SK-N-SH treated with all-trans-retinoic acid at 6 μM for 48 hours (cell line): ENCODE measurements at regions not wholly inside any gene's neighbourhood (a gene's known extent, or its start where the extent isn't known, plus 50 kb on each side); places are given as distances from the start of the nearest gene placed in this dataset.

Experiments used
- ATAC-seq: fragments of 200-7000 bp; cut with Tn5 transposase; 3 replicates; pipeline ENCODE4 v1.9.1; 2020; ENCODE audit warnings: mild to moderate bottlenecking, moderate library complexity
- ARNTL ChIP-seq: fragments of 450-650 bp; formaldehyde crosslinking; IDR thresholded peaks from 2 replicates; pipeline ENCODE4 v1.5.0; 2020; ENCODE audit warnings: low read depth, mild to moderate bottlenecking, moderate library complexity, borderline replicate concordance
- BACH2 ChIP-seq: fragments of 250-450 bp; sonication (Bioruptor Pico); IDR thresholded peaks from 2 replicates; pipeline ENCODE4 v1.9.0; 2021; ENCODE audit warnings: mild to moderate bottlenecking, borderline replicate concordance
- ESRRG ChIP-seq: fragments of 250-450 bp; sonication (Bioruptor Pico); IDR thresholded peaks from 2 replicates; pipeline ENCODE4 v1.6.1; 2021; ENCODE audit warnings: mild to moderate bottlenecking
- GLIS3 ChIP-seq: fragments of 250-450 bp; sonication (Bioruptor Pico); IDR thresholded peaks from 2 replicates; pipeline ENCODE4 v1.5.0; 2020; ENCODE audit warnings: mild to moderate bottlenecking, moderate library complexity
- ISL1 ChIP-seq: fragments of 250-450 bp; sonication (Bioruptor Pico); IDR thresholded peaks from 2 replicates; pipeline ENCODE4 v2.1.2; 2022; ENCODE audit warnings: mild to moderate bottlenecking, moderate library complexity
- OSR1 ChIP-seq: fragments of 250-450 bp; sonication (Bioruptor Pico); IDR thresholded peaks from 2 replicates; pipeline ENCODE4 v1.8.0; 2022; ENCODE audit warnings: moderate library complexity, mild to moderate bottlenecking, inconsistent platforms
- PPARA ChIP-seq: fragments of 250-450 bp; sonication (Bioruptor Pico); IDR thresholded peaks from 2 replicates; pipeline ENCODE4 v1.5.0; 2020; ENCODE audit warnings: mild to moderate bottlenecking, borderline replicate concordance
- RARB ChIP-seq: fragments of 250-450 bp; sonication (Bioruptor Pico); IDR thresholded peaks from 2 replicates; pipeline ENCODE4 v1.8.0; 2021; ENCODE audit warnings: mild to moderate bottlenecking, moderate library complexity
- SNAI2 ChIP-seq: fragments of 250-450 bp; sonication (Bioruptor Pico); IDR thresholded peaks from 2 replicates; pipeline ENCODE4 v1.5.0; 2020; ENCODE audit warnings: mild to moderate bottlenecking, moderate library complexity
- TCF4 ChIP-seq: fragments of 250-450 bp; sonication (Bioruptor Pico); IDR thresholded peaks from 2 replicates; pipeline ENCODE4 v1.8.0; 2021; ENCODE audit warnings: mild to moderate bottlenecking, moderate library complexity, borderline replicate concordance
- TOX ChIP-seq: fragments of 250-450 bp; sonication (Bioruptor Pico); IDR thresholded peaks from 2 replicates; pipeline ENCODE4 v1.8.0; 2021; ENCODE audit warnings: mild to moderate bottlenecking, moderate library complexity, borderline replicate concordance
- ZC3H10 ChIP-seq: fragments of 250-450 bp; sonication (Bioruptor Pico); IDR thresholded peaks from 2 replicates; pipeline ENCODE4 v1.5.1; 2021; ENCODE audit warnings: mild to moderate bottlenecking, moderate library complexity
- ZFP3 ChIP-seq: fragments of 250-450 bp; sonication (Bioruptor Pico); IDR thresholded peaks from 2 replicates; pipeline ENCODE4 v1.5.0; 2020; ENCODE audit warnings: mild to moderate bottlenecking, moderate library complexity
- ZFP30 ChIP-seq: fragments of 450-650 bp; formaldehyde crosslinking; IDR thresholded peaks from 2 replicates; pipeline ENCODE4 v1.5.0; 2022; ENCODE audit warnings: mild to moderate bottlenecking, moderate library complexity
- ZNF565 ChIP-seq: fragments of 450-650 bp; formaldehyde crosslinking; conservative IDR thresholded peaks from 2 replicates; pipeline ENCODE4 v1.5.0; 2020; ENCODE audit warnings: low read depth, mild to moderate bottlenecking, moderate library complexity
- ZNF70 ChIP-seq: fragments of 450-650 bp; formaldehyde crosslinking; IDR thresholded peaks from 2 replicates; pipeline ENCODE4 v1.5.0; 2020; ENCODE audit warnings: mild to moderate bottlenecking, moderate library complexity
- ZNF8 ChIP-seq: fragments of 450-650 bp; formaldehyde crosslinking; IDR thresholded peaks from 2 replicates; pipeline ENCODE4 v1.5.0; 2020; ENCODE audit warnings: mild to moderate bottlenecking, moderate library complexity
- TF ChIP-seq, protein P1 (sequence below): fragments of 250-450 bp; sonication (Bioruptor Pico); IDR thresholded peaks from 2 replicates; pipeline ENCODE4 v1.5.0; 2020; ENCODE audit warnings: mild to moderate bottlenecking, moderate library complexity
- TF ChIP-seq, protein P2 (sequence below): fragments of 250-450 bp; sonication (Bioruptor Pico); IDR thresholded peaks from 2 replicates; pipeline ENCODE4 v1.8.0; 2020; ENCODE audit warnings: mild to moderate bottlenecking, moderate library complexity, borderline replicate concordance
- TF ChIP-seq, protein P3 (sequence below): fragments of 250-450 bp; sonication (Bioruptor Pico); IDR thresholded peaks from 2 replicates; pipeline ENCODE4 v1.5.1; 2021; ENCODE audit warnings: mild to moderate bottlenecking, moderate library complexity
- TF ChIP-seq, protein P4 (sequence below): fragments of 250-450 bp; sonication (Bioruptor Pico); IDR thresholded peaks from 2 replicates; pipeline ENCODE4 v1.5.1; 2020; ENCODE audit warnings: low read depth, mild to moderate bottlenecking, moderate library complexity

DNA sequence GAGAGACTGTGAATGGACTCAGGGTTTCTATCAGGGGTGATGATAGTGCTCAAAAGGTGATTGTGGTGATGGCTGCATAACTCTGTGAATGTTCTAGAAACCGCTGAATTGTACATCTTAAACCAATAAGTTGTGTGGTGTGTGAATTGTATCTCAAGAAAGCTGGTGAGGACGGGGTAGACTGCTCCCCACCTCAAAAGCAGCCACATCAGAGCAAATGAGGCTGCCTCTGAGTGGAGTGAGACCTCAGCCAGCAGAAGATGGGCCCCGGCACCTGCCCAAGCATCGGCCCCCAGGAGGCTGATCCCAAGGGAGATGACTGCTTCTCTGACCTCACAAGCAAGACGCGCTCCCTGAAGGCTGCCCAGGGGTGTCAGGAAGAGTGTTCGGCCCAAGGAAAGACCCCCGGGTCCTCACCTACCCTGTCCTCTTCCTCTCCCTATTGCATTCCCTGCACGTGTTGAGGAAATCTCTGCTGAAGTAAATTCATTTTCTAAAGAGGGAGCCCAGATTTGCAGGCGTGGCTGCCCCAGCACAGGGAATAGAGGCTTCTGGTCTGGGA is 279.3 kb upstream of the SHH start:
- TF ChIP-seq OSR1 (CRISPR knock-in tag) (no peak), ESRRG (CRISPR knock-in tag) (no peak), SNAI2 (CRISPR knock-in tag) (no peak), ZNF70 (CRISPR knock-in tag) (no peak)
- ATAC-seq = no peak

DNA sequence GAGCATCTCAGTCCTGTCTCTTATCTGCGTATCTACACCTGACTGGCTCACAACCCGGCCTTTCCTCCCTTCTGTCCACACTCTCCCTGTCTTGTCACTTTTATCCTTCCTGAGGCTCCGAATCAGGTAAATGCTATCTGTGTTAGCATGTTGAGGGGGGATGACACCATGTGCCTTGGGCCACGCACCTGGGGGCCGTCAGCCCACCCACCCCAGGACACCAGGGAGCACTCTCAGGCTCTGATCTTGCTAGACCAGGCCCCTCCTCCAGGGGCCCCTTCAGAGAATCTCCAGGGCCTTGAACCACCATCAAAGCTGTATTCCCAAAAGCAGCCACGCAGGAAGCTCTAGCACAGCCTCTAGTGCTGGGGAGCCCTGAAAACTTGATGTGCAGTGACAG is 278.7 kb upstream of the SHH start:
- ATAC-seq = no peak
- TF ChIP-seq, protein P1, sequence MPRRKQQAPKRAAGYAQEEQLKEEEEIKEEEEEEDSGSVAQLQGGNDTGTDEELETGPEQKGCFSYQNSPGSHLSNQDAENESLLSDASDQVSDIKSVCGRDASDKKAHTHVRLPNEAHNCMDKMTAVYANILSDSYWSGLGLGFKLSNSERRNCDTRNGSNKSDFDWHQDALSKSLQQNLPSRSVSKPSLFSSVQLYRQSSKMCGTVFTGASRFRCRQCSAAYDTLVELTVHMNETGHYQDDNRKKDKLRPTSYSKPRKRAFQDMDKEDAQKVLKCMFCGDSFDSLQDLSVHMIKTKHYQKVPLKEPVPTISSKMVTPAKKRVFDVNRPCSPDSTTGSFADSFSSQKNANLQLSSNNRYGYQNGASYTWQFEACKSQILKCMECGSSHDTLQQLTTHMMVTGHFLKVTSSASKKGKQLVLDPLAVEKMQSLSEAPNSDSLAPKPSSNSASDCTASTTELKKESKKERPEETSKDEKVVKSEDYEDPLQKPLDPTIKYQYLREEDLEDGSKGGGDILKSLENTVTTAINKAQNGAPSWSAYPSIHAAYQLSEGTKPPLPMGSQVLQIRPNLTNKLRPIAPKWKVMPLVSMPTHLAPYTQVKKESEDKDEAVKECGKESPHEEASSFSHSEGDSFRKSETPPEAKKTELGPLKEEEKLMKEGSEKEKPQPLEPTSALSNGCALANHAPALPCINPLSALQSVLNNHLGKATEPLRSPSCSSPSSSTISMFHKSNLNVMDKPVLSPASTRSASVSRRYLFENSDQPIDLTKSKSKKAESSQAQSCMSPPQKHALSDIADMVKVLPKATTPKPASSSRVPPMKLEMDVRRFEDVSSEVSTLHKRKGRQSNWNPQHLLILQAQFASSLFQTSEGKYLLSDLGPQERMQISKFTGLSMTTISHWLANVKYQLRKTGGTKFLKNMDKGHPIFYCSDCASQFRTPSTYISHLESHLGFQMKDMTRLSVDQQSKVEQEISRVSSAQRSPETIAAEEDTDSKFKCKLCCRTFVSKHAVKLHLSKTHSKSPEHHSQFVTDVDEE (CRISPR knock-in tag) = no peak
- no peak for TF ChIP-seq ISL1 (CRISPR knock-in tag)
- no peak for TF ChIP-seq TOX (CRISPR knock-in tag)
- no peak for TF ChIP-seq PPARA (CRISPR knock-in tag)
- TF ChIP-seq, all 23 proteins: peak for 0

DNA sequence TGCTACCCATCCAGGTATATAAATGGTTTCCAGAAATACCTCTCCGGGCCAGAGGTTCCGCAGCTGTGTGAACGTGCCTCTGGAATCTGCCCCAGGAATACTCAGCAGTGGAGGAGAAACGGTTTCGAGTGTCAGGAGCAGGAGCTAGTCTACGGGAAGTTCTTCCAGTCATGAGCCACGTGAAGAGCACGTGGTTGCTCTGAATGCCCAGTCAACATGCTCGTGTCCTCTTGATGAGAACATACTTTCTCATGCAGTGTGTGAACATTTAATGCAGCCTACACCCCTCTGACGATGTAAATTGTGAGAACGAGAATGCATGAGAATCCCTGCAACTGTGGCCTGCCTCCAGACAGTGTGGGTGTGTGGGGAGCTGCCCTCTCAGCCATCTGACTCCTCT is 277.0 kb upstream of the SHH start:
- no peak for ATAC-seq
- TF ChIP-seq PPARA (CRISPR knock-in tag) = no peak
- no peak for TF ChIP-seq GLIS3 (CRISPR knock-in tag)
- no peak for TF ChIP-seq TCF4 (CRISPR knock-in tag)
- no peak for TF ChIP-seq ZFP3 (CRISPR knock-in tag)
- TF ChIP-seq, protein P2, sequence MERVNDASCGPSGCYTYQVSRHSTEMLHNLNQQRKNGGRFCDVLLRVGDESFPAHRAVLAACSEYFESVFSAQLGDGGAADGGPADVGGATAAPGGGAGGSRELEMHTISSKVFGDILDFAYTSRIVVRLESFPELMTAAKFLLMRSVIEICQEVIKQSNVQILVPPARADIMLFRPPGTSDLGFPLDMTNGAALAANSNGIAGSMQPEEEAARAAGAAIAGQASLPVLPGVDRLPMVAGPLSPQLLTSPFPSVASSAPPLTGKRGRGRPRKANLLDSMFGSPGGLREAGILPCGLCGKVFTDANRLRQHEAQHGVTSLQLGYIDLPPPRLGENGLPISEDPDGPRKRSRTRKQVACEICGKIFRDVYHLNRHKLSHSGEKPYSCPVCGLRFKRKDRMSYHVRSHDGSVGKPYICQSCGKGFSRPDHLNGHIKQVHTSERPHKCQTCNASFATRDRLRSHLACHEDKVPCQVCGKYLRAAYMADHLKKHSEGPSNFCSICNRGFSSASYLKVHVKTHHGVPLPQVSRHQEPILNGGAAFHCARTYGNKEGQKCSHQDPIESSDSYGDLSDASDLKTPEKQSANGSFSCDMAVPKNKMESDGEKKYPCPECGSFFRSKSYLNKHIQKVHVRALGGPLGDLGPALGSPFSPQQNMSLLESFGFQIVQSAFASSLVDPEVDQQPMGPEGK (CRISPR knock-in tag) = no peak
- TF ChIP-seq ISL1 (CRISPR knock-in tag) = no peak
- TF ChIP-seq ZNF8 (CRISPR knock-in tag) = no peak
- TF ChIP-seq ZC3H10 (CRISPR knock-in tag) = no peak
- TF ChIP-seq, protein P3, sequence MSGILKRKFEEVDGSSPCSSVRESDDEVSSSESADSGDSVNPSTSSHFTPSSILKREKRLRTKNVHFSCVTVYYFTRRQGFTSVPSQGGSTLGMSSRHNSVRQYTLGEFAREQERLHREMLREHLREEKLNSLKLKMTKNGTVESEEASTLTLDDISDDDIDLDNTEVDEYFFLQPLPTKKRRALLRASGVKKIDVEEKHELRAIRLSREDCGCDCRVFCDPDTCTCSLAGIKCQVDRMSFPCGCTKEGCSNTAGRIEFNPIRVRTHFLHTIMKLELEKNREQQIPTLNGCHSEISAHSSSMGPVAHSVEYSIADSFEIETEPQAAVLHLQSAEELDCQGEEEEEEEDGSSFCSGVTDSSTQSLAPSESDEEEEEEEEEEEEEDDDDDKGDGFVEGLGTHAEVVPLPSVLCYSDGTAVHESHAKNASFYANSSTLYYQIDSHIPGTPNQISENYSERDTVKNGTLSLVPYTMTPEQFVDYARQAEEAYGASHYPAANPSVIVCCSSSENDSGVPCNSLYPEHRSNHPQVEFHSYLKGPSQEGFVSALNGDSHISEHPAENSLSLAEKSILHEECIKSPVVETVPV (CRISPR knock-in tag) = no peak
- TF ChIP-seq BACH2 (CRISPR knock-in tag) = no peak
- no peak for TF ChIP-seq ZFP30
- no peak for TF ChIP-seq ZNF70 (CRISPR knock-in tag)
- no peak for TF ChIP-seq RARB (CRISPR knock-in tag)

DNA sequence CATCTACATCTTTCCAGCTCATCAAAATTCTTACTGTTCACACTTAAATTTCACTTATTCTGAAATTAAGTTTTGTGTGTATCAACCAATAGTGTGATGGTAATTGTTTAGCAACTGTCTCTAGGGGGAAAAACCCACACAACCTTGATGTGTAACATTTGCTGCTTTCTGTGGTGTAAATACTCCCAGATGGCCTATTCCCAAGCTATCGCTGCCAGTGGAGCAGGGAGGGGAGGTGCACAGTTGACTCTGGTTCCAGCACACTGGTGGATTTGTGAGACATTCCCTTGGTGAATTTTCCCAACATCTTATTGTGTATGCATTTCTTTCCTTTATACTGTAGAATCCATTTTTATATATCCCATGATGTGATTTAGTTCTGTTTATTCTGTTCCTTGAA is 275.9 kb upstream of the SHH start:
- ATAC-seq = no peak
- TF ChIP-seq, protein P1 (CRISPR knock-in tag) = no peak
- TF ChIP-seq SNAI2 (CRISPR knock-in tag) = no peak
- TF ChIP-seq TOX (CRISPR knock-in tag) = no peak
- TF ChIP-seq ZNF565 (CRISPR knock-in tag) = no peak
- TF ChIP-seq, protein P3 (CRISPR knock-in tag) = no peak
- TF ChIP-seq ZC3H10 (CRISPR knock-in tag) = no peak
- TF ChIP-seq TCF4 (CRISPR knock-in tag) = no peak
- TF ChIP-seq, protein P4, sequence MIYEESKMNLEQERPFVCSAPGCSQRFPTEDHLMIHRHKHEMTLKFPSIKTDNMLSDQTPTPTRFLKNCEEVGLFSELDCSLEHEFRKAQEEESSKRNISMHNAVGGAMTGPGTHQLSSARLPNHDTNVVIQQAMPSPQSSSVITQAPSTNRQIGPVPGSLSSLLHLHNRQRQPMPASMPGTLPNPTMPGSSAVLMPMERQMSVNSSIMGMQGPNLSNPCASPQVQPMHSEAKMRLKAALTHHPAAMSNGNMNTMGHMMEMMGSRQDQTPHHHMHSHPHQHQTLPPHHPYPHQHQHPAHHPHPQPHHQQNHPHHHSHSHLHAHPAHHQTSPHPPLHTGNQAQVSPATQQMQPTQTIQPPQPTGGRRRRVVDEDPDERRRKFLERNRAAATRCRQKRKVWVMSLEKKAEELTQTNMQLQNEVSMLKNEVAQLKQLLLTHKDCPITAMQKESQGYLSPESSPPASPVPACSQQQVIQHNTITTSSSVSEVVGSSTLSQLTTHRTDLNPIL (CRISPR knock-in tag) = no peak
- no peak for TF ChIP-seq PPARA (CRISPR knock-in tag)
- no peak for TF ChIP-seq ZNF70 (CRISPR knock-in tag)
- TF ChIP-seq ESRRG (CRISPR knock-in tag) = no peak
- no peak for TF ChIP-seq ZNF8 (CRISPR knock-in tag)
- TF ChIP-seq ISL1 (CRISPR knock-in tag) = no peak
- TF ChIP-seq ARNTL (CRISPR knock-in tag) = no peak
- TF ChIP-seq BACH2 (CRISPR knock-in tag) = no peak
- no peak for TF ChIP-seq ZFP30
- TF ChIP-seq GLIS3 (CRISPR knock-in tag) = no peak
- TF ChIP-seq ZFP3 (CRISPR knock-in tag) = no peak
- no peak for TF ChIP-seq OSR1 (CRISPR knock-in tag)
- TF ChIP-seq RARB (CRISPR knock-in tag) = no peak
